HG03460 (cell line): ENCODE measurements at regions not wholly inside any gene's neighbourhood (a gene's known extent, or its start where the extent isn't known, plus 50 kb on each side); places are given as distances from the start of the nearest gene placed in this dataset.

Source experiments
- ATAC-seq: cut with Tn5 transposase; IDR thresholded peaks from one replicate; pipeline ENCODE4 v1.9.1; 2021; ENCODE audit not compliant: unreplicated experiment

GRCh38 chr7:17016402-17017010 lies 134.7 kb upstream of the AGR3 start:
- ATAC-seq = no peak

- ATAC-seq = no peak
Observed at GRCh38 chr7:17019106-17019505, 137.3 kb upstream of the AGR3 start.

GRCh38 chr7:17020250-17020649 lies 138.5 kb upstream of the AGR3 start:
- ATAC-seq = no peak

- ATAC-seq = no peak
Observed at GRCh38 chr7:17021205-17021604, 139.4 kb upstream of the AGR3 start.

GRCh38 chr7:17022920-17023319 lies 141.1 kb upstream of the AGR3 start:
- no peak for ATAC-seq

GRCh38 chr7:17026269-17026668 lies 144.5 kb upstream of the AGR3 start:
- no peak for ATAC-seq

- ATAC-seq = no peak
Observed at GRCh38 chr7:17027143-17027788, 145.5 kb upstream of the AGR3 start.

- ATAC-seq = no peak
Observed at GRCh38 chr7:17027789-17028152, 146.0 kb upstream of the AGR3 start.

GRCh38 chr7:17029150-17029549 lies 147.4 kb upstream of the AGR3 start:
- no peak for ATAC-seq

GRCh38 chr7:17030559-17030958 lies 148.8 kb upstream of the AGR3 start:
- peak; percentile 64 for ATAC-seq

GRCh38 chr7:17031906-17032551 lies 150.2 kb upstream of the AGR3 start:
- ATAC-seq = no peak

GRCh38 chr7:17033245-17033644 lies 151.5 kb upstream of the AGR3 start:
- ATAC-seq = no peak

GRCh38 chr7:17036584-17036983 lies 154.8 kb upstream of the AGR3 start:
- ATAC-seq = no peak

- no peak for ATAC-seq
Observed at GRCh38 chr7:17037356-17037755, 155.6 kb upstream of the AGR3 start.

- ATAC-seq = no peak
Observed at GRCh38 chr7:17038160-17038782, 156.5 kb upstream of the AGR3 start.

- ATAC-seq = no peak
Observed at GRCh38 chr7:17038783-17039170, 157.0 kb upstream of the AGR3 start.

- ATAC-seq = no peak
Observed at GRCh38 chr7:17039372-17039771, 157.6 kb upstream of the AGR3 start.

- ATAC-seq = no peak
Observed at GRCh38 chr7:17040716-17041115, 158.9 kb upstream of the AGR3 start.

- ATAC-seq = no peak
Observed at GRCh38 chr7:17041324-17041723, 159.5 kb upstream of the AGR3 start.

- no peak for ATAC-seq
Observed at GRCh38 chr7:17042211-17042610, 160.4 kb upstream of the AGR3 start.

- no peak for ATAC-seq
Observed at GRCh38 chr7:17043012-17043877, 161.5 kb upstream of the AGR3 start.
